GM18498 (cell line): ENCODE measurements at regions not wholly inside any gene's neighbourhood (a gene's known extent, or its start where the extent isn't known, plus 50 kb on each side); places are given as distances from the start of the nearest gene placed in this dataset.

Experiments
- ATAC-seq: cut with Tn5 transposase; IDR thresholded peaks from one replicate; pipeline ENCODE4 v1.9.1; 2021; ENCODE audit warnings: mild to moderate bottlenecking, moderate library complexity; ENCODE audit not compliant: unreplicated experiment

DNA sequence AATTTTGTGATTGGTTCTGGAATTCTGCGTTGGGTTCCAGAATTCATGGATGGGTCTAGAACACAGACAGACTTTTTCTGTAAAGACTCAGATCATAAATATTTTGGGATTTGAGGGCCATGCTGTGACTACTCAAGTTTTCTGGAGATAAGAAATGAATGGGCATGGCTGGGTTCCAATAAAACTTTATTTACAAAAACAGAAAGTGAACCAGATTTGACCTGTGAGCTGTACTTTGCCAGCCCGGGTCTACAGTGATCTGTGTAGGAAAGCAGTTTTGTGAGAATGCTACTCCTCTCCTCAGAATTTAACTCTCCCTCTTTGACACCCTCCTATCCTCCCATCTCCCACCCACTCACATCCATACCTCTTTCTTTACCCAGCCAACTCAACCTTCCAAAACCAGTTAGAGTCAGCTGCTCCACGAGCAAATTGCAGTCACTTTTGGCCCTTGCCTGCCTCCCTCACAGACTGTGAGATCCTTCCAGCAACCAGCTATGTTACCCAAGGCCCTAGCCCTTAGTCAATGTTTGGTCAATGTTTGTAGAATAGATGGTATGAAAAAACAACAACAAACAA, 312.8 kb upstream of the ZMIZ1 start:
- no peak for ATAC-seq

DNA sequence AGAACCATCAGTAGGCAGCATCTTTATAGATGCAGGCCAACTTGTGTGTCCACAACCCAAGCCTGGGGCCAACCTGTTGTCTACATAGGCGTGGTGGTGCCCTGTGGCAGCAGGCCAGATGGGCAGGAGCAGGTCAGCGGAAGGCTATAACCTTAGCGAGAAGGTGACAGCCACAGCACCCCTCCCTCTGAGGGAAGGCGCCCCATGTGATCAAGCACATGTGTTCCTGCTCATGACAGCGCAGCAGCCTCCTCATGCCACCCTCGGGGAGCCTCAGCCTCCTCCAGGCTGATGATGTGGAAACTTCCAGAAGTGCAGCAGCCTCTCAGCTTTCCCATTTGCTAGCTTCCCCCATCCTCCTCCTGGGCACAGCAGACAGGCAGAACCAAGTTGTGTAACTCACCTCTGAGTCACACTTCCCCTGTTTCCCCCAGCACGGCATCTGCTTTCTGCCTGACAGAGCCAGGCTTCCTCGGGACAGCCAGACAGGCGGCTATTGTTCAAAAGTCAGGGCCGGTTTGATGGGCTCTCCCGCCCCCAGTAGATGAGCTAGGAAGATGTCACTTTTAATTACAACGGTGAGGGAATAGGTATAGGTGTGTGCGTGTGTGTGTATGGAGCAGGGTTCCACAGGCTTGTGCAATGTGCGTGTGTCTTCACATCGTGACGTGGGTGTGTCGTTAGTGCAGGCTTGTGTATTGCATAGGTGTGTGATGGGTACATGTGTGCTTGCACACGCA, 312.0 kb upstream of the ZMIZ1 start:
- no peak for ATAC-seq

DNA sequence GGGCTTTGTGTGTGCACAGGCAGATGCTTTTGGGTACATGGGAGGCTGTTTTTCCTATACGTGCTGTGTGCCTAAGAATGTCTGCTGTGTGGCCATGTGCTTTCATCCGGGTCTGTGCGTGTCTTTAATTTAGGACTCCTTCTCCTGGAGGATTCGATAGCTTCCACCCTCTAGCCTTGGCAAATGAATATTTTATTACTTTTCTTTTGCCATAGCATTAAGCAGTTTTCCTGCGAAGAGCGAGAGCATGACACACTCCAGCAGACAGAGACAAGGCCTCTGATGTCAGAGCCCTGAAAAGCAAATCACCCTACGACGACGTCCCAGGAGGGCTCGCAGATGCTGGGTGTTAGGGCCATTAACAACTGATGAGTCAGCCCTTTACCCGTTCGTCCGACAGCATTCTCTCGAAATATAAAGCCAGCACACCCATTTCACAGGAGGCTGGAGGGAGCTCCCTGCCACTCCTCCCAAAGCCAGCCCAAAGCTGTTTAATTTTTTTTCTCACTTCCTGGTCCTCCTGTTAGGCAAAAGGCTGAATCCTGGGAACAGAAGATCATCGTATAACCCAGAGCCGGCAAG, 311.3 kb upstream of the ZMIZ1 start:
- no peak for ATAC-seq

DNA sequence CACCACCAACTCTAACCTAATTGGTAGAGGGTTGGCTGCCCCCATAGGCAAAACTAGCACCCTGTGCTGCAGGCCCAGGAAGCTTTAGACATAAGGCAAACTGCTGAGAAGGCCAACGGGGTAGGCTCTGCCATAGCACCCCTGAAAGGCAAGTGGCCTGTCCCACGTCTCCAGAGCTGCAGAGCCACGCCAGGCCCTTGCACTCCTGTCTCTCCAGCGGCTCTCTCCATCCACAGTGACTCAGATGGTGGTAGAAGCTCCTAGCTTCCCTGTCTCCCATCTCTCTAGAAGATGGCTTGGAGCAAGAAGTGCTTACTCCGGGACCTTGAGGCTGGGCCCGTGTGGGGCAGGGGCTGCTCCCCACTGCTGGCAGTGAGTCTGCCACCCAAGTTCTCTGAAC, 310.6 kb upstream of the ZMIZ1 start:
- no peak for ATAC-seq

DNA sequence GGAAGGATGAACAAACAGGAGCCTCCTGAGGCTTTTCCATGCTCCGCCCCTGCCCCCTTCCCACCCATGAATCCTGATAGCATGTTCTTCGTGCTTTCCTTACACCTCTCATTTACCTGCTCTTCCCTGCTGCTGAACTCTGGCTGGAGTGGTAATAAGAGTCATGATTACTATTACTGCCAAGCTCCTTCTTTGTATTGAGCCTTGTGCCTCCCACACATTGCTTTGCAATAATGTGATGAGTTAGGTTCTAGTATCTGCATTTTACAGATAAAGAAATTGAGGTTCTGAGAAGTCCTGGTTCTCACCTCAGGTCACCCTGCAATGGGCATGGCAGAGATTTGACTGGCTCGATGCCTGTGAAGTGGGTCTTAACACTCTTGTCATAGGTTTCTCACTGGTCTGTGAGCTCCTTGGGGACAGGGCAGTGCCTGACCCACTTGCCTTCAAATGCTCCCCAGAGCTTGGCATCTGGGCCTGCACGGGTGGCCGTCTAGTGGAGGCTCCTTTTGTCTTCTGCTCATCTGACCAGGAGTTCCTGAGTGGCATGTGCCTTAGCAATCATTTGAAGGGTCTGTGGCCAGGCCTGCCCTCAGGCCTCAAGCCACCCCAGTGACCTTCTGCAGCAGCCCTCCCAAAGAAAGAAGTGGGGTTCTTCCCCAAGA, 309.2 kb upstream of the ZMIZ1 start:
- ATAC-seq = no peak

DNA sequence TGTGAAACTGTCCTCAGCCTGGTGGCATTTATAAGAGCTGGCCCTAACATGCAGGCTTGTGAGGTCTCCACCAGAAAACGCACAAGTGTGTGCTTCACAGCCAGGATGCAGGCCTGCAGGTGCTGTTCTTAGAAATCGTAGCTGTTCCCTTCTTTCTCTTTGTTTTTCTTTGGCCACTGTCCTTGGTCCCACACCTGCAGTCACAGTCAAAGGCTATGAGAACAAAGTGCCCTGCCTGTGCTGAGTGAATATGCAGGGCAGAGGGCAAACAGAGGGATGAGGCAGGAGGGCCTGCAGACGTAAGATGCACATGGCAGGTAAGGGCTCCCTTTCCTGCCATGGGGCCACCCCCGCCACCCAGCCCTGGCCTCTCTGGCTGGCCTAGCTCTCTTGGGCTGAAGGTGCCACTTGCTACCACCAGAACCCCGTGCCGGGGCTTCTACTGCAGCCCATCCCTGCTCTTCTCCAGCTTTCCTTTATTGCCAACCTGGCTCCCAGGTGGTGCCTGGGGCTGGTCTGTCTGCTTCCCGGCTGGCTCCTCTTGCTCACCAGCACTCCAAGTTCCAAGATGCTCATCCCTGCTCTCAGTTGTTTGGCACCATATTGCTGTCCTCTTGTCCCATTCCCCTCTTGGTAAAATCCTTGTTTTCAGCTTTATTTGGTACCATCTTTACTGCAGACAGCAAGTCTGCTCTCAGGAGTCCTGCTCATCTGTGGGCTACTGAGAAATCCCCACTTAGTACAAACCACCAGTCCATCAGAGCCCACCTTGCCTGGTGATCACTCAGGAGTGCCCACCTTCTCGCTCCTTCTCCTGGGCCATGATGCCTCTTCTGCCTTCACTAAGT, 308.1 kb upstream of the ZMIZ1 start:
- no peak for ATAC-seq

DNA sequence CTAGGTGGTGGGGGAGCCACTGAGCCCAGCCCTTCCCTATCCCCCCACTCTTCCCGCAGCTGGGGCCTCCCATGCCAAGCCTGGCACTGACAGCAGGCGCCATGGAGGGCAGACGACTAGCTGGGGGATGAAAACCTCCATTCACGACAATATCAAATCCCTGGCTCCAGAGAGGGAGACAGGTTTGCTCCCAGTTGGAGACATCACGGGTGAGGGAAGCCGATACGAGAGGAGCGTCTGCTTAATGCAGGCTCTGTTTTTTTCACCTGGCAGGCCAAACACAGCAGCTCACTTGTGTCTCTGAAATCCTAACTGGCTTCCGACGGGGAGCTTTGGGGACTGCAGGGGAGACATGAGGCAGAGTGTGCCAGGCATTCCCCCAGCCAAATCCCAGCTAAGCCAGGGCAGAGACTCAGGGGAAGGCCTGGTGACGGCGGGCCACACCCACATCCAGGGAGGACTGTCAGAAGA, 307.4 kb upstream of the ZMIZ1 start:
- ATAC-seq = no peak

DNA sequence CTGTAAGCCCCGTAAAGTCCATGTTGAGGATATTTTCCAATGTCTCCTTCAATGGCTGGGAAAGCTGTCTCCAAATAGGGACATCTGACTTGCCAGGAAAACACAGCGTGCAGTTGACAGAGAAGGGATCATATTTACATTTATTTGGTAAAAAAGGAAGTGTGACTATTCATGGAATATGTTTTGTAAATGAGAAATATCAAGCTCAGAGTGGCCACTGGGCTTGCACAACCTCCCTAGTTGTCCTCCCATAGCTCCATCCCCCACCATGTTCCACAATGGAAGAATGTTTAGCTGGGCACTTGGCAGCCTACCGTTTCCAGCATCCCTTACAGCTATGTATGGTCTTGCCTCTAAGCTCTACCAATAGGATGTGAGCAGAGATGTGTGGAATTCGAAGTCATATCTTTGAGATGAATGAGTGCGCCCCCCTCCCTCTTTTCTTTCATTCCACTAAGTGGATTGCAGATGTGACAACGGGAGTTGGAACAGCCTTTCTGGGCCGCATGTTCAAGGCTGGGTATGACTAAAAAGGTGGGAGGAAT, 306.6 kb upstream of the ZMIZ1 start:
- no peak for ATAC-seq

DNA sequence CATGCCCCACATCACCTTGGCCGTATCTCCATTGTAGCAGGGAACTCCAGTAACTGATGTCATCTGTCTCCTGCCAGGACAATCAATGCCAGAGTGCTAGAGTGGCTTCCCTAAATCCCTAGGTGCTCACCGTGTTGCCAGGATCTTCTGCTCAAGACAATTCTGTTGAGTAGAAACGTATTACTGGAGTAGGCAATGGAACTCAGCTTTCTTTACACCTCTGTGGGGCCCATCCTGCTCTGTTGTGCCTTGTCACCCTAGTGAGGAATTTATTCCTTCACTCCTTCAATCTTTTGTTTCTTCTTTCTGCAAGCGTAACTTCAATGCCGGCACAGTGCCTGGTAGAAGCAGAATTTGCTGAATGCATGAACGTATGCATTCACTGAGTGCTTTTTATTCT, 305.5 kb upstream of the ZMIZ1 start:
- ATAC-seq = no peak

DNA sequence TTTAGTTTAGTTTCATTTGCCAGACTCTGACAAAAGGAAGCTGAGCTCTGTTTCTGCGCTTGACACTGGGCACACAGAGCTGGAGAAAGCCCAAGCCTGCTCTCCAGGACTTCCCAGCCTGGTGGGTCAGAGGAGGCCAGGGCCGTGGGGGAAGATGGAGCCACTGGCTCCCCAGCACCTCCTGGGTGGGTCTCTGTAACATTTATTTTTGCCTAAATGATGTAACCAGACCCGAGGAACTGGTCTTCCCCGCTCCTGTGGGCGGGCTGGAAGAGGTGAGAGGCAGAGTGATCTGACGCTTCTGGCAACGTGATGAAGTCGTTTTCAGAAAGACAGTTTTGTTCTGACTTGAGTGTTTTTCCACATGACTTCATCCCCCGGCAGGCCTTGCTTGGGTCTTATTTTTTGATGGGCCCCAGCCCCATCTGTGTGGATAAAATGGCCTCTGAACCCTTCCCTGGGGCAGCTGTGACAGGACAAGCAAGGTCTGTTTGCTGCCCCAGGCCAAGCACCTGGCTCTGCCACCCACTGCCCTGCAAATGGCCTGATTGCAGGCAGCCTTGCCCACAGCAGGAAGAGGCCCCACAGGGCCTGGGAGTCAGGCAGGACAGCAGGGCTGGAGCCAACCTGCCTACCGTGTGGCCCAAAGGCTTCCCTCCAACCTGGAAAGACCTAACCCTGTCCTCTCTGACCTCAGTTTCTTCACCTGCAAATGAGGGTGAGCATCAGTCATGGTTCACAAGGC, 304.9 kb upstream of the ZMIZ1 start:
- no peak for ATAC-seq

DNA sequence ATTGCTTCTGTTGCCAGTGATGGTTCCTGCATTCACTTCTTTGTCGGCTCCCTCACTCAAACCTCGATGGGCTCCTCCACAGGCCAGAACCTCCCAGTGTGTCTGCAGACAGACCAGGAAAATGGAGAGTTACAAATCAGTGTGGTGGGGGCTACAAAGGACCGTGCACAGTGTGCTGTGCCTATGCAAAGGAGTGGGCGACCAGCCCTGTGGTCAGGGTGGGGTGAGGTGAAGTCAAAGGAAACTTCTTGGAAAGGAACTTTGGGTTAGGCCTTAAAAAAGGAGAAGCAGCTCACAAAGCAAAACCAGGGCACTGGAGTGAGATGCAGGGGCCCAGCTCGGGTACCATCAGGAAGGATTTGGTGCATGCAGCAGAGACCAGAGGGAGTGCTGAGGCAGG, 304.3 kb upstream of the ZMIZ1 start:
- ATAC-seq = no peak

DNA sequence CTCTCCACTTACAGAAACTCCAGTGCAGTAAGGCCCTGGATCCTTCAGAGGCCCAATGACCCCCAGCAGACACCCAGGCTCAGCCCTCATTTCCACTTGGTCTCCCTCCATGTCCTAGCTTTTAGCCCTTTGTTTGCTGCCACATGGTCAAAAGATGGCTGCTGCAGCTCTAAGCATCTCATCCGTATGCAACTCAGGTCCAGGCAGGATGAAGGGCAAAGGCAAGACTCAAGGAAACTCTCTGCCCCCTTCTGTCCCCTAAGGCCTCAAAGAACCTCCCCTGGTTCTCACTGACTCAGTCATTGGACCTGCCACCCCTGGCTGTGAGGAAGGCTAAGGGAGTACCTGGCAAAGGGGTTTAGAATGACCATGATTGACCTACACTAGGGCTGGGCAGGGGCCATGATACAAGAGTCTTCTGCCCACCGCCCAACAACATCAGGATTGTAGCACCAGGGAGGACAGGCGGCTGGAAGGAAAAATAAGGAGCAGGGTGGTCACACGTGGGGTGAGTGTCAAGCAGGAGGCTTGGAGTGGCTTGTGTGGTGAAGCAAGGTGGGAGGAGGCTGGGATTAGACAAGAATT, 303.8 kb upstream of the ZMIZ1 start:
- ATAC-seq = no peak

DNA sequence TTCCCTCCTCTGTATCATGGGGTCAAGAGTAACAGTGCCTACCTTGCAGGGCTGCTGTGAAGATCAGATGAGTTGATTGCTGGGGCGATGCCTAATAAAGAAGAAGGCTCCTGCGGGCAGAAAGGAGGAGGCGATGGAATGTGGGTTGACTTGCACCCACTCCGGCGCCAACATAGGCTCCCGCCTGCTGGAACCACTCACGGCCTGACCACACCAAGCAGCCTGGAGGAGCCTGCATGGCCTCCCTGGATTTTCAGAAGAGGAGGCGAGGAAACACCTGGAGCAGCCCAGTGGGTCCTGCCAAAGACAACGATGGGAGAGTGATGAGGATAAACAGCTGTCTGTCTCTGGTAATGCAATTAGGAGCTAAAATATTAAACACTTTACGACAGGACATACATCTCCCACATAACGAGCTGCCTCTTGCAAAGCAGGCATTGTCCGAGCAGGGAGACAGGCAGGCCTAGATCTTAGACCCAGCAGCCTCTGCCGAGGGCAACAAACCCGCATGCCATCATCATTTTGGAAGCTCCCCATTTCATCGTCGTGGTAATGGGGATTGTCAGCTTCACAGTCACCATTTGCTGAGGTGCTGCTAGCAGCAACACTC, 302.9 kb upstream of the ZMIZ1 start:
- no peak for ATAC-seq

DNA sequence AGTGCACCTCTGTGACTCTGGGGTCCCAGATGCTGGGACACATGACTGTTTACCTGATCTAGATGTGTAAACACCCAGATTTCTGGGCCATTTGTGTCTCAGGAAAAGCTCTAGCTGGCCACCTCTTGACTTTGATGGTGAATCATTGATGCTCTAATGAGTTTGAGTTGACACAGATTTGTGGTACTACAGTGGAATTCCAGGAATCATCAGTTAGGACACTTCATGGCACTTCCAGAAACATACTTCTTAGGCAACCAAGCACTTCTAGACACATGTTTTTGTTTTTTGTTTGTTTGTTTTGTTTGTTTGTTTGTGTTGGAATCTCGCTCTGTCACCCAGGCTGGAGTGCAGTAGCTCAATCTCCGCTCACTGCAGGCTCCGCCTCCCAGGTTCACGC, 302.2 kb upstream of the ZMIZ1 start:
- ATAC-seq = no peak

DNA sequence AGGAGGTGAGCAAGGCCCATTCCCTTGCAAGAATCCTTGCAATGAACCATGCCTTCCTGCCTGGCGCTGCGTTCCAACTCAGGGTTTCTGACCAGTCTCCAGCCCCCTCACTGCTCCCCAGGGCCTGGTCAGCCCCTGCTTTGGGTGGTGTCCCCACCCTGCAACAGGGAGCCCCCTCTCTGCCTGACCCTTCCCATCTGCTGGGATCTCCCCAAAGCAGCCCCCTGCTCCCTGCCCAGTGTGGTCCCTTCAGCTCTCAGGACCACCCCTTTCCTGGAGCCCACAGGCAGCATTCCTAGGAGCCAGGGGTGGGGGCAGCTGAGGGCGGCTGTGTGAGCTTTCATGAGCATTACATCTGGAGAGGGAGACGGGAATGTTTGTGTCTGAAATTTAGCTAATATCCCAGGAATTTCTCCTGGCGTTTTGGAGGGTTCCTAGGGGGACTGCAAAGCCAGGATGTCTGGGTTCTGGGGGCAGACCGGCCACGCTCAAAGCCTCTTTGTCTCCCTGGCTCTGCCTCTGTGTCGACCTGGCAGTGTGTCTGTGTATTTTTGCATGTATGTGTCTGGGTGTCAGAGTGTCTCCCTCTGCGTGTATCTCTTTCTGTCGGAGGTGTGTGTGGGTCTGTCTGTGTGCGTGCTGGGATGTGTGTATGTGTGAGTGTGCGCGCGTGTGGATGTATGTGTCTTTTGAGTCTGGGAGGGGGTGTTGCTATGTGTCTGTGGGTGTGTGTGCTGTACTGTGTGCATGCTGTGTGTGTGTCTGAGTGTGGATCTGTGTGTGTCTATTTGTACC, 300.5 kb upstream of the ZMIZ1 start:
- ATAC-seq = no peak

DNA sequence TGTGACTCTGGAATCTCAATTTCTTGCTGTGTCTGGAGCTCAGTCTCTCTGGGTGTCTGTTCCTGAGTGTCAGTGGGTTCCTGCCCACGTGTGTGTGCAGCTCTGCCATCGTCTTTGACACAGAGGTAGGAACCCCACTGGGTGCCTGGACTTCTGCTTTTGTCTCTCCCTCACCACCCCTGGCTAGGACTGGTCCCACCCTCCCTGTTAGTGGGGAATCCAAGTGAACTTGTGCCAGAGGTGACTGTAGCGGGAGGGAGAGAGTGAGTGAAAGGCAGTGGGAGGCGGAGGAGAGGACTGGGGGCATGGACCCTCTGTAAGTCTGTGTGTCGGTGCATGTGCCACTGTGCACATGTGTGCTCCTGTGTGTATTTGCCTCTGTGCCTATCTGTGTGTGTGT, 299.9 kb upstream of the ZMIZ1 start:
- ATAC-seq = no peak

DNA sequence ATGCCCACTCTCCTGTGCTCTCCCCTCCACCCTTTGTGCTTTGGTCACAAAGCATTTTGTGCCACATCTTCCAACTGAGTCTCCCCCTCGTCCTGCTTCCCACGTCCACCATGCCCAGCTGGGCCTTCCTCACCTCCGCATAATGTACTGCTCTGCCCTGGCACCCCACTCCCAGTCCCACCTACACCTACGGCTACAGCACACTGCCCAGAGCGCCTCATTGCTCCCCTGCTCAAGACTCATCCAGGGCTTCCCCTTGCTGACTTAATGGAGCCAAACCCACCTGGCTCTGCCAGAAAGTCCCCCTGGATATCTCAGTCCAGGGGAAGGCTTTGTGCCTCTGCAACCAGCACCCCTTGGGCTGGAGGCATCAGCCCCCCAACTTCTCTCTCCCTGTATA, 299.2 kb upstream of the ZMIZ1 start:
- no peak for ATAC-seq
